ENCODE measurements at regions not wholly inside any gene's neighbourhood (a gene's known extent, or its start where the extent isn't known, plus 50 kb on each side); places are given as distances from the start of the nearest gene placed in this dataset.

DNA sequence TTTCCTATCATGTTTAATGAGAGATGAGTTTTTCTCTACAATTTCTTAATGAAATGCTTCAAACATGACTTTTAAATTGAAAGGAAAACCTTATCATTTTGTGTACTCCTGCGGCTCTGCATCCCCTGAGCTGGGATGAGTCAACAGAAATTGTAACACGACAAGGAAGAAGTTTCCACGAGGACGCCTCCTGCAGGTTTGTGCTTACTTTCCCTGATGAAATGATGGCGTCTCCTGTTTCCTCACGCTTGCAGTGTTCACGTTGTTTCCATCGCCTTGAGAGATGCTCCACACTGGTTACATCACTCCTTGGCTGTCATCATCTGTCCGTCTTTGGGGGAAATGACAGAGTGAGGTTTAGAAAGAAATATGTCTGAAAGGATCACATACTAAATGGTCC, 233.7 kb upstream of the ZFP64 start:
- TF ChIP-seq, protein P1, sequence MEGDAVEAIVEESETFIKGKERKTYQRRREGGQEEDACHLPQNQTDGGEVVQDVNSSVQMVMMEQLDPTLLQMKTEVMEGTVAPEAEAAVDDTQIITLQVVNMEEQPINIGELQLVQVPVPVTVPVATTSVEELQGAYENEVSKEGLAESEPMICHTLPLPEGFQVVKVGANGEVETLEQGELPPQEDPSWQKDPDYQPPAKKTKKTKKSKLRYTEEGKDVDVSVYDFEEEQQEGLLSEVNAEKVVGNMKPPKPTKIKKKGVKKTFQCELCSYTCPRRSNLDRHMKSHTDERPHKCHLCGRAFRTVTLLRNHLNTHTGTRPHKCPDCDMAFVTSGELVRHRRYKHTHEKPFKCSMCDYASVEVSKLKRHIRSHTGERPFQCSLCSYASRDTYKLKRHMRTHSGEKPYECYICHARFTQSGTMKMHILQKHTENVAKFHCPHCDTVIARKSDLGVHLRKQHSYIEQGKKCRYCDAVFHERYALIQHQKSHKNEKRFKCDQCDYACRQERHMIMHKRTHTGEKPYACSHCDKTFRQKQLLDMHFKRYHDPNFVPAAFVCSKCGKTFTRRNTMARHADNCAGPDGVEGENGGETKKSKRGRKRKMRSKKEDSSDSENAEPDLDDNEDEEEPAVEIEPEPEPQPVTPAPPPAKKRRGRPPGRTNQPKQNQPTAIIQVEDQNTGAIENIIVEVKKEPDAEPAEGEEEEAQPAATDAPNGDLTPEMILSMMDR (conservative IDR thresholded peaks at IDR 0.05; ENCODE audit: low read depth, low read length): no peak
- no peak for TF ChIP-seq ELK1 (IDR thresholded peaks at IDR 0.05; ENCODE audit: borderline replicate concordance, low read depth, low read length)
- TF ChIP-seq MXI1 (IDR thresholded peaks at IDR 0.05; ENCODE audit: borderline replicate concordance, low read depth, low read length): no peak
- TF ChIP-seq POLR2A (IDR thresholded peaks at IDR 0.05; ENCODE audit: low read depth, low read length): no peak
- TF ChIP-seq MAZ (IDR thresholded peaks at IDR 0.05; ENCODE audit: borderline replicate concordance, low read depth, low read length): no peak
- no peak for TF ChIP-seq CEBPB (IDR thresholded peaks at IDR 0.05; ENCODE audit: low read depth, low read length)
- TF ChIP-seq CHD1 (IDR thresholded peaks at IDR 0.05; ENCODE audit: low read depth, low read length): no peak
- TF ChIP-seq RAD21 (IDR thresholded peaks at IDR 0.05; ENCODE audit: low read length): 0 out of 2 replicates have a peak, but pooled peaks have one; percentile 3
- 0 out of 2 replicates have a peak, but pooled peaks have one; percentile 7 for TF ChIP-seq SMC3 (IDR thresholded peaks at IDR 0.05; ENCODE audit: low read depth, low read length)

All from IMR-90 (cell line).